Left ventricle myocardium inferior (tissue), 1 donor: ENCODE measurements at regions not wholly inside any gene's neighbourhood (a gene's known extent, or its start where the extent isn't known, plus 50 kb on each side); places are given as distances from the start of the nearest gene placed in this dataset.

Experiments used
- DNase-seq: peaks from one replicate; pipeline ENCODE4 v3.0.0-alpha.2; 2020
- H3K27ac ChIP-seq: fragments of 200-600 bp; replicated peaks from 2 replicates; pipeline ENCODE4 v1.8.0; 2021
- H3K27me3 ChIP-seq: fragments of 200-600 bp; 2 replicates; pipeline ENCODE4 v1.8.0; 2021; ENCODE audit warnings: low read depth
- H3K36me3 ChIP-seq: fragments of 200-600 bp; 2 replicates; pipeline ENCODE4 v1.8.0; 2021
- H3K4me1 ChIP-seq: fragments of 200-600 bp; 2 replicates; pipeline ENCODE4 v1.8.0; 2021
- H3K4me3 ChIP-seq: fragments of 200-600 bp; 2 replicates; pipeline ENCODE4 v1.8.0; 2021; ENCODE audit warnings: mild to moderate bottlenecking, moderate library complexity
- H3K9me3 ChIP-seq: fragments of 200-600 bp; replicated peaks from 2 replicates; pipeline ENCODE4 v1.8.0; 2021
- CTCF ChIP-seq: fragments of 200-600 bp; IDR thresholded peaks from 2 replicates; pipeline ENCODE4 v1.8.0; 2021; ENCODE audit warnings: antibody characterized with exemption, mild to moderate bottlenecking, borderline replicate concordance
- intact Hi-C: fragments of 100-400 bp; cut with micrococcal nuclease; formaldehyde crosslinking; loops from one replicate; pipeline ENCODE4 v1.11.0; 2022
- donor health status: DM: no; HTN: yes; CAD: no; lungs with severe emphysema.

- no peaks in the 10 kb centered on the region for H3K4me1 ChIP-seq
- H3K4me3 ChIP-seq, result no peak overlapping the region
- intact Hi-C loops, result no loop called here
- H3K27ac ChIP-seq, result no peak overlapping the region
- no peaks in the 10 kb centered on the region for H3K27me3 ChIP-seq
- DNase-seq, result no peak
- H3K36me3 ChIP-seq, result no peaks in the 10 kb centered on the region
- no peaks in the 10 kb centered on the region for H3K9me3 ChIP-seq
- no peak for TF ChIP-seq CTCF
These were observed 182.0 kb downstream of the KLF13 start for GRCh38 chr15:31508656-31509055.

GRCh38 chr15:31510057-31510456 is 183.4 kb downstream of the KLF13 start:
- Histone ChIP-seq H3K27ac (no peak overlapping the region), H3K4me3 (no peak overlapping the region), H3K36me3 (no peaks in the 10 kb centered on the region), H3K27me3 (no peaks in the 10 kb centered on the region), H3K4me1 (no peaks in the 10 kb centered on the region), H3K9me3 (no peaks in the 10 kb centered on the region)
- TF ChIP-seq CTCF, result no peak
- intact Hi-C loops, result no loop called here
- DNase-seq, result no peak

- TF ChIP-seq CTCF, result no peak
- no peaks in the 10 kb centered on the region for H3K4me1 ChIP-seq
- no peak for DNase-seq
- no peaks in the 10 kb centered on the region for H3K27me3 ChIP-seq
- no peaks in the 10 kb centered on the region for H3K36me3 ChIP-seq
- intact Hi-C loops, result no loop called here
- H3K27ac ChIP-seq, result no peak overlapping the region
- H3K4me3 ChIP-seq, result no peak overlapping the region
- H3K9me3 ChIP-seq, result no peaks in the 10 kb centered on the region
These were observed 185.2 kb downstream of the KLF13 start for GRCh38 chr15:31511707-31512310.

GRCh38 chr15:31513178-31513577 is 186.5 kb downstream of the KLF13 start:
- Histone ChIP-seq H3K27me3 (no peaks in the 10 kb centered on the region), H3K36me3 (no peaks in the 10 kb centered on the region), H3K4me1 (no peaks in the 10 kb centered on the region), H3K27ac (no peak overlapping the region), H3K4me3 (no peak overlapping the region), H3K9me3 (no peaks in the 10 kb centered on the region)
- no peak for TF ChIP-seq CTCF
- no peak for DNase-seq
- intact Hi-C loops, result no loop called here

- TF ChIP-seq CTCF, result no peak
- intact Hi-C loops, result no loop called here
- no peak for DNase-seq
- H3K4me1 ChIP-seq, result no peaks in the 10 kb centered on the region
- no peaks in the 10 kb centered on the region for H3K27me3 ChIP-seq
- H3K36me3 ChIP-seq, result no peaks in the 10 kb centered on the region
- no peak overlapping the region for H3K27ac ChIP-seq
- peaks cover 7% of the 10 kb centered on the region for H3K9me3 ChIP-seq
- no peak overlapping the region for H3K4me3 ChIP-seq
These were observed 189.8 kb downstream of the KLF13 start for GRCh38 chr15:31516440-31516839.
